Endothelial cell of umbilical vein (primary cell): ENCODE measurements at regions not wholly inside any gene's neighbourhood (a gene's known extent, or its start where the extent isn't known, plus 50 kb on each side); places are given as distances from the start of the nearest gene placed in this dataset.

Source experiments
- BruUV-seq: library from RNA; stranded (reverse); fragments of 400-500 nt; replicated peaks from 2 replicates; lab custom pipeline; 2021; lab: Mats Ljungman, UMichigan
- CTCF ChIA-PET: fragments of 300-600, 350-600 bp; sonication (Branson Sonifier 250); formaldehyde crosslinking; loops from one replicate; lab custom pipeline; 2021; ENCODE audit warnings: antibody characterized with exemption, inconsistent platforms; lab: Charles Lee
- POLR2A ChIA-PET: fragments of 300-600, 350-600 bp; sonication (Branson Sonifier 250); formaldehyde crosslinking; loops from one replicate; lab custom pipeline; 2021; ENCODE audit warnings: antibody characterized with exemption, inconsistent platforms; lab: Charles Lee
- DNase-seq: peaks from one replicate; pipeline ENCODE4 v3.0.0-alpha.2; 2011; ENCODE audit warnings: low read depth, low spot score
- FAIRE-seq: peaks from 2 replicates; lab custom pipeline; 2011; peaks lifted over from hg19 to GRCh38; lab: Jason Lieb, UNC
- H2AFZ ChIP-seq: 2 replicates; pipeline ENCODE4 v1.6.0; 2012; ENCODE audit warnings: low read depth, low read length, control low read depth, inconsistent platforms
- H3K27ac ChIP-seq: 2 replicates; pipeline ENCODE4 v1.5.1; 2011; ENCODE audit warnings: low read depth, mild to moderate bottlenecking, control low read depth, low read length, moderate library complexity; ENCODE audit not compliant: insufficient read depth
- H3K27me3 ChIP-seq, 2 experiments: 2 replicates each; pipeline versions ENCODE4 v1.6.0 to v1.6.1; 2011; ENCODE audit warnings: low read length in 2 of 2, mixed read lengths in 1 of 2; ENCODE audit not compliant: control insufficient read depth in 2 of 2, insufficient read depth in 2 of 2
- H3K36me3 ChIP-seq, 2 experiments: 2 replicates in 1 of 2; 3 replicates in 1 of 2; pipeline ENCODE4 v1.5.1; 2011; ENCODE audit warnings: low read length in 2 of 2, mild to moderate bottlenecking in 1 of 2, moderate library complexity in 1 of 2; ENCODE audit not compliant: control insufficient read depth in 2 of 2, insufficient read depth in 2 of 2; ENCODE audit errors: extremely low read depth in 1 of 2
- H3K4me1 ChIP-seq: 3 replicates; pipeline ENCODE4 v1.5.1; 2011; ENCODE audit warnings: mild to moderate bottlenecking, low read length; ENCODE audit not compliant: control insufficient read depth, insufficient read depth; ENCODE audit errors: extremely low read depth
- H3K4me2 ChIP-seq: 2 replicates; pipeline ENCODE4 v1.6.1; 2011; ENCODE audit warnings: low read length, control low read depth, mixed read lengths; ENCODE audit not compliant: insufficient read depth
- H3K4me3 ChIP-seq, 3 experiments: fragments of 200-600 bp in 1 of 3; sonication (generic), shearing (Covaris generic) in 1 of 3; replicated peaks in 1 of 3; 2 replicates each; pipeline ENCODE4 v1.5.1; 2011 to 2016; ENCODE audit warnings: control low read depth in 3 of 3, low read length in 3 of 3, mild to moderate bottlenecking in 2 of 3, inconsistent platforms in 1 of 3, low read depth in 1 of 3, moderate library complexity in 1 of 3; ENCODE audit not compliant: insufficient read depth in 1 of 3
- H3K79me2 ChIP-seq: 2 replicates; pipeline ENCODE4 v1.6.0; 2012; ENCODE audit warnings: low read length, inconsistent platforms; ENCODE audit not compliant: control insufficient read depth, insufficient read depth
- H3K9ac ChIP-seq: replicated peaks from 2 replicates; pipeline ENCODE3; 2011; ENCODE audit warnings: low read length, control low read depth; ENCODE audit not compliant: insufficient read depth; ENCODE audit errors: extremely low read depth
- H3K9me1 ChIP-seq: replicated peaks from 3 replicates; pipeline ENCODE4 v1.6.0; 2011; ENCODE audit warnings: mild to moderate bottlenecking, low read length; ENCODE audit not compliant: control insufficient read depth, insufficient read depth; ENCODE audit errors: extremely low read depth
- H3K9me3 ChIP-seq: replicated peaks from 2 replicates; pipeline ENCODE4 v1.5.1; 2012; ENCODE audit warnings: low read length, inconsistent platforms; ENCODE audit not compliant: control insufficient read depth, insufficient read depth
- H4K20me1 ChIP-seq: replicated peaks from 2 replicates; pipeline ENCODE3; 2011; ENCODE audit warnings: mild to moderate bottlenecking, low read length; ENCODE audit not compliant: control insufficient read depth, insufficient read depth; ENCODE audit errors: extremely low read depth
- CTCF ChIP-seq, 2 donors: IDR thresholded peaks; 1 replicate in 1 of 2; 2 replicates in 1 of 2; pipeline ENCODE4 v1.5.1; 2011; ENCODE audit warnings: low read length in 2 of 2, mild to moderate bottlenecking in 2 of 2, moderate library complexity in 2 of 2, control low read depth in 1 of 2, inconsistent platforms in 1 of 2, low read depth in 1 of 2; ENCODE audit not compliant: insufficient read depth in 1 of 2; ENCODE audit errors: extremely low read depth in 1 of 2
- EZH2 ChIP-seq: IDR thresholded peaks from 2 replicates; pipeline ENCODE4 v1.6.1; 2012; ENCODE audit warnings: borderline replicate concordance, low read depth, mild to moderate bottlenecking, moderate library complexity, low read length, inconsistent platforms; ENCODE audit not compliant: severe bottlenecking
- FOS ChIP-seq: IDR thresholded peaks from 2 replicates; pipeline ENCODE4 v1.6.1; 2011; ENCODE audit warnings: mild to moderate bottlenecking, low read length, moderate library complexity, borderline replicate concordance; ENCODE audit not compliant: insufficient read depth
- GATA2 ChIP-seq: IDR thresholded peaks from 2 replicates; pipeline ENCODE4 v1.7.0; 2011; ENCODE audit warnings: low read depth, mild to moderate bottlenecking, moderate library complexity, mixed read lengths, low read length; ENCODE audit not compliant: insufficient read length, insufficient read depth
- JUN ChIP-seq: IDR thresholded peaks from 2 replicates; pipeline ENCODE4 v1.6.1; 2011; ENCODE audit warnings: borderline replicate concordance, low read depth; ENCODE audit not compliant: insufficient read length, insufficient read depth
- MAX ChIP-seq: IDR thresholded peaks from 2 replicates; pipeline ENCODE4 v1.6.1; 2011; ENCODE audit not compliant: insufficient read depth, insufficient read length
- MYC ChIP-seq: IDR thresholded peaks from one replicate; pipeline ENCODE4 v1.6.1; 2011; ENCODE audit warnings: mild to moderate bottlenecking, low read depth, low read length
- POLR2A ChIP-seq: IDR thresholded peaks from 2 replicates; pipeline ENCODE4 v1.6.1; 2012; ENCODE audit warnings: low read depth, mild to moderate bottlenecking, control low read depth, low read length
- POLR2AphosphoS5 ChIP-seq: IDR thresholded peaks from 2 replicates; pipeline ENCODE4 v1.6.1; 2012; ENCODE audit warnings: low read depth, mild to moderate bottlenecking, control low read depth, low read length, moderate library complexity; ENCODE audit not compliant: insufficient read depth
- dilution Hi-C: fragments of 300-500 bp; cut with MboI; formaldehyde crosslinking; loops from one replicate; pipeline ENCODE4 v1.15.0; 2019; ENCODE audit warnings: low sequenced_read_pairs; ENCODE audit not compliant: extremely low pct_ligation_motif_present
- intact Hi-C: fragments of 100-400 bp; cut with micrococcal nuclease; formaldehyde crosslinking; loops from one replicate; pipeline ENCODE4 v1.10.0; 2022

- H3K9me1 ChIP-seq, result no peaks in the 10 kb centered on the region
- no TSS peak for BruUV-seq
- no peaks in the 10 kb centered on the region for H3K4me1 ChIP-seq
- no peak overlapping the region for H3K4me3 ChIP-seq
- peaks cover 2% of the 10 kb centered on the region for H3K9me3 ChIP-seq
- no peak for DNase-seq
- H3K27me3 ChIP-seq, result no peaks in the 10 kb centered on the region
- TF ChIP-seq GATA2, result no peak
- no peak for TF ChIP-seq FOS
- no peak for TF ChIP-seq POLR2AphosphoS5
- dilution Hi-C loops (no loop called here), intact Hi-C loops (no loop called here)
- CTCF ChIA-PET, result no interaction called here
- H3K4me2 ChIP-seq, result no peak overlapping the region
- POLR2A ChIA-PET, result no interaction called here
- no peak for FAIRE-seq
- no peak overlapping the region for H3K27ac ChIP-seq
- H2AFZ ChIP-seq, result no peak overlapping the region
- no peak overlapping the region for H3K9ac ChIP-seq
- H3K36me3 ChIP-seq, result no peaks in the 10 kb centered on the region
- H3K79me2 ChIP-seq, result no peaks in the 10 kb centered on the region
- no peaks in the 10 kb centered on the region for H4K20me1 ChIP-seq
These were observed 356.4 kb downstream of the SLC4A3 start for GRCh38 chr2:219983836-219984235.

GRCh38 chr2:219985017-219985416, 357.6 kb downstream of the SLC4A3 start:
- Histone ChIP-seq H3K27ac (no peak overlapping the region), H3K27me3 (no peaks in the 10 kb centered on the region), H2AFZ (no peak overlapping the region), H3K4me2 (no peak overlapping the region), H4K20me1 (no peaks in the 10 kb centered on the region), H3K9me1 (no peaks in the 10 kb centered on the region), H3K9ac (no peak overlapping the region), H3K4me3 (no peak overlapping the region), H3K36me3 (no peaks in the 10 kb centered on the region), H3K9me3 (peaks cover 2% of the 10 kb centered on the region), H3K79me2 (no peaks in the 10 kb centered on the region), H3K4me1 (no peaks in the 10 kb centered on the region)
- DNase-seq, result no peak
- ChIA-PET CTCF (no interaction called here), POLR2A (no interaction called here)
- TF ChIP-seq CTCF (IDR thresholded peaks at IDR 0.05; ENCODE audit: extremely low read depth in 1 of 2, insufficient read depth in 1 of 2, low read depth in 1 of 2, low read length in 2 of 2) (no peak), FOS (no peak), POLR2AphosphoS5 (no peak), POLR2A (no peak), GATA2 (no peak), MAX (no peak), EZH2 (no peak), JUN (no peak), MYC (no peak)
- dilution Hi-C loops (no loop called here), intact Hi-C loops (no loop called here)
- no TSS peak for BruUV-seq
- FAIRE-seq, result no peak
